ENCODE measurements at regions not wholly inside any gene's neighbourhood (a gene's known extent, or its start where the extent isn't known, plus 50 kb on each side); places are given as distances from the start of the nearest gene placed in this dataset.

DNA sequence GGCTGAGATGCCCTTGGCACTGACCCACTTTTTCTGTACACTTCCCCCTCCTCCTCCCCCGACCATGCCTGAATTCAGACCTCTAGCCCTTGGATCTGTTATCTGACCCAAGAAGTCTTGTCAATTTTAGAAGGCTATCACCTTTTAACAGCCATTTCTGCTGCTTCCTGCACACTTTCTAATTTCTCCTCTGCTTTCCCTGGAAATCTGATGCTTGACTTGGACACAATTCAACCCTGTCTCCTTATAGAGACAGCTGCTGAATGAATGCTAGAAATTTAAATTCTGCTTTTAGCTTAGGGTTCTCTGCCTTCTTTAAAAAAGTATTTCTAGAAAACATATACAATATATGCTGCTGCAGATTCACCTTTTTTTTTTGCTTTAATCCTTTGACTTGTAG lies 417.9 kb upstream of the KLF6 start:
- H3K36me3 ChIP-seq: no peaks in the 10 kb centered on the region
- DNase-seq: no peak
- H3K4me3 ChIP-seq: no peak overlapping the region
- no peaks in the 10 kb centered on the region for H3K4me1 ChIP-seq
- no peaks in the 10 kb centered on the region for H3K9me3 ChIP-seq (replicated peaks)
- TF ChIP-seq, protein P1, sequence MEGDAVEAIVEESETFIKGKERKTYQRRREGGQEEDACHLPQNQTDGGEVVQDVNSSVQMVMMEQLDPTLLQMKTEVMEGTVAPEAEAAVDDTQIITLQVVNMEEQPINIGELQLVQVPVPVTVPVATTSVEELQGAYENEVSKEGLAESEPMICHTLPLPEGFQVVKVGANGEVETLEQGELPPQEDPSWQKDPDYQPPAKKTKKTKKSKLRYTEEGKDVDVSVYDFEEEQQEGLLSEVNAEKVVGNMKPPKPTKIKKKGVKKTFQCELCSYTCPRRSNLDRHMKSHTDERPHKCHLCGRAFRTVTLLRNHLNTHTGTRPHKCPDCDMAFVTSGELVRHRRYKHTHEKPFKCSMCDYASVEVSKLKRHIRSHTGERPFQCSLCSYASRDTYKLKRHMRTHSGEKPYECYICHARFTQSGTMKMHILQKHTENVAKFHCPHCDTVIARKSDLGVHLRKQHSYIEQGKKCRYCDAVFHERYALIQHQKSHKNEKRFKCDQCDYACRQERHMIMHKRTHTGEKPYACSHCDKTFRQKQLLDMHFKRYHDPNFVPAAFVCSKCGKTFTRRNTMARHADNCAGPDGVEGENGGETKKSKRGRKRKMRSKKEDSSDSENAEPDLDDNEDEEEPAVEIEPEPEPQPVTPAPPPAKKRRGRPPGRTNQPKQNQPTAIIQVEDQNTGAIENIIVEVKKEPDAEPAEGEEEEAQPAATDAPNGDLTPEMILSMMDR (IDR thresholded peaks at IDR 0.05; ENCODE audit: borderline replicate concordance): no peak
- intact Hi-C loops (cut with micrococcal nuclease): no loop called here
- no peaks in the 10 kb centered on the region for H3K27me3 ChIP-seq (ENCODE audit: low read depth)
- no peak overlapping the region for H3K27ac ChIP-seq (replicated peaks)

DNA sequence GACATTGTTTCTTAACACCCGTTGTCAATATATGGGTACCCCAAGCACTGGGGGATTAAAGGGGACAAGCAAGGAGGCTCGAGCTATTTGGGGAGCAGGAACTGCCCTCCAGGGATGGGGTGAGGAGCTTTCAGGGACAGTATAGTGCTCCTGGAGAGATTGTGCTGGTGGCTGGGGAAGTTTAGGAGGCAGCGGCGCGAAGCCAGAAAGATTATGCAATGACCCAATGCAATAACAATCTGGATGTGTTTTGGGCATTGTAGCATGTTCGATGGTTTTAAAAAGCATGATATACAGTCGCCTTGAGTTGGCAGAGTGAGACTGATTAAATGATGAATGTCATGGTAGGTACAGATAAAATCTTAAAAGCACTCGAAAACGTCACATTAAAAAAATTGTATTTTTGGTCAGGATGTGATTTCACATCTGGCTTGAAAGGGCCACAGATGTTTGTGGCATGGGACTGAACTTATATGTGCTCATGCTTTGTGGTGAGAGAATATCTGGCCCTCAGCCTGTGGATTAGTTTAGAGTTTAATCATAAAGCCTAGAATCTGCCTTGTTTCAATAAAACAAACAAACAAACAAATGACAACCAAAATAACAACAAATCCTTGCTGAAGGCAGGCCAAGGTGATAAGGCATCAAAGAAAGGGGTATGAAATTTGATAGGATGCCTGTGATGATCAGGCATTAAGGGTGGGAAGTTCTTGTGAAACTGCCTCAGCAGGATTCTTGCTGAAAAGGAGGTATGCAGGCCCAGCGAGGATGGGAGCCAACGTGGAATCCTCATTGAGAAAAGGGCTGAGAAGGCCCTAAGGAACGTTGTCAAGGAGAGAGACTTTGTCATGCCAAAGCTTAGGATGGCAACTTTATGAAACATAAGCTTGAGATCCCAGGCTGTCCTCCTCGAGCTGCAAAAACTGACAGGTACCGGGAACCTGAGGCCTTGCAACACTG lies 417.1 kb upstream of the KLF6 start:
- Histone ChIP-seq H3K9me3 (replicated peaks) (no peaks in the 10 kb centered on the region), H3K36me3 (no peaks in the 10 kb centered on the region), H3K27me3 (ENCODE audit: low read depth) (no peaks in the 10 kb centered on the region), H3K27ac (replicated peaks) (no peak overlapping the region), H3K4me3 (no peak overlapping the region), H3K4me1 (peaks cover 7% of the 10 kb centered on the region)
- intact Hi-C loops (cut with micrococcal nuclease): no loop called here
- TF ChIP-seq, protein P1 (IDR thresholded peaks at IDR 0.05; ENCODE audit: borderline replicate concordance): no peak
- no peak for DNase-seq

DNA sequence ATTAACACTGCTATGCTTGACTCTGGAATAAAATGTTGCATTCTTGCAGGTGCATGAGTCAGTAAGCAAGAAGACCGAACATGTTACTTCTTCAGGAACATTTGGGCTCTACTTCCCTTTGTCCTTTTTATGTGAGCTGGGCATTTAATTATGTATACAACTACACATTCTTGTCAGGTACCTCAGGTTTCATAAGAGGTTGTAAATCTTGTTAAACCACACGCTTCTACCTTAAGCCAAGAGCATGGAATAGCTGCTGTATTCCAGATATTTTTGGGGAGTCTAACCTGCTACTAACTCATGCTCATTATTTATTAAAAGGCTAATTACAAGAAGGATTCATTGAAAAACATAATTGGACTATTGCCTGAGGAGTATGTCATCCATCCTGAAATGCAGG lies 414.2 kb upstream of the KLF6 start:
- intact Hi-C loops (cut with micrococcal nuclease): no loop called here
- Histone ChIP-seq H3K9me3 (replicated peaks) (no peaks in the 10 kb centered on the region), H3K4me1 (peaks cover 22% of the 10 kb centered on the region), H3K4me3 (no peak overlapping the region), H3K27ac (replicated peaks) (no peak overlapping the region), H3K36me3 (no peaks in the 10 kb centered on the region), H3K27me3 (ENCODE audit: low read depth) (no peaks in the 10 kb centered on the region)
- DNase-seq: no peak
- TF ChIP-seq, protein P1 (IDR thresholded peaks at IDR 0.05; ENCODE audit: borderline replicate concordance): no peak

DNA sequence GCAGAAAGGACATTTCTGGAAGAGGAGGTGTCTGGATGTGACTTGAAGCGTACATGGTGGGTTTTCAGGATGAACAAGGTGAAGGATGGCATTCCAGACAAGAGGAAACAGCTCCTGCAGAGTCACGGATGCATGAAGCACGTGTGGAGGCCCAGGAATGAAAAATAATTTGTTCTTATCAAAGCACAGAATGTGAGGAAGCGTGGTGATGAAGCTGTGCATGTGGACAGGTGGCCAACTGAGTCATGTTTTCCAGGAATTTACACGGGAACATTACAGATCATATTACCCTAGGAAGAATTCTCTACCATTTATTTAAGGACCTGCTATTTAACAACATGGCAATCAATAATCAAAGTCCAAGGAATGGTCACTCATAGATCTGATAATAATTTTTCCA lies 413.2 kb upstream of the KLF6 start:
- peak overlapping the region; percentile 72 for H3K27ac ChIP-seq (replicated peaks)
- H3K27me3 ChIP-seq (ENCODE audit: low read depth): no peaks in the 10 kb centered on the region
- intact Hi-C loops (cut with micrococcal nuclease): no loop called here

GRCh38 chr10:4197676-4198075 lies 412.7 kb upstream of the KLF6 start:
- TF ChIP-seq, protein P1 (IDR thresholded peaks at IDR 0.05; ENCODE audit: borderline replicate concordance): no peak
- H3K36me3 ChIP-seq: no peaks in the 10 kb centered on the region
- H3K9me3 ChIP-seq (replicated peaks): no peaks in the 10 kb centered on the region
- peaks cover 22% of the 10 kb centered on the region for H3K4me1 ChIP-seq
- DNase-seq: no peak
- H3K27me3 ChIP-seq (ENCODE audit: low read depth): no peaks in the 10 kb centered on the region
- intact Hi-C loops (cut with micrococcal nuclease): no loop called here
- peak overlapping the region; percentile 72 for H3K27ac ChIP-seq (replicated peaks)
- no peak overlapping the region for H3K4me3 ChIP-seq

More for the DNA sequence above, 413.2 kb upstream of the KLF6 start:
- no peaks in the 10 kb centered on the region for H3K9me3 ChIP-seq (replicated peaks)
- no peak overlapping the region for H3K4me3 ChIP-seq
- no peak for DNase-seq
- TF ChIP-seq, protein P1 (IDR thresholded peaks at IDR 0.05; ENCODE audit: borderline replicate concordance): no peak
- peaks cover 22% of the 10 kb centered on the region for H3K4me1 ChIP-seq
- H3K36me3 ChIP-seq: no peaks in the 10 kb centered on the region

All from left ventricle myocardium inferior (tissue), 1 donor.